ENCODE measurements at regions not wholly inside any gene's neighbourhood (a gene's known extent, or its start where the extent isn't known, plus 50 kb on each side); places are given as distances from the start of the nearest gene placed in this dataset.

GRCh38 chr16:73503093-73503492 is 455.2 kb upstream of the ZFHX3 start:
- DNase-seq (ENCODE audit: low spot score) = no peak
- no peak for TF ChIP-seq CTCF (IDR thresholded peaks at IDR 0.05; ENCODE audit: extremely low read depth, insufficient read depth, missing control alignments)
- in situ Hi-C loops (cut with MboI; ENCODE audit: low pct_unique_long_range_greater_than_20kb, low sequenced_read_pairs, unreplicated experiment) = no loop called here

GRCh38 chr16:73499276-73499675 is 451.3 kb upstream of the ZFHX3 start:
- DNase-seq (ENCODE audit: low spot score) = no peak
- in situ Hi-C loops (cut with MboI; ENCODE audit: low pct_unique_long_range_greater_than_20kb, low sequenced_read_pairs, unreplicated experiment) = no loop called here
- no peak for TF ChIP-seq CTCF (IDR thresholded peaks at IDR 0.05; ENCODE audit: extremely low read depth, insufficient read depth, missing control alignments)

DNA sequence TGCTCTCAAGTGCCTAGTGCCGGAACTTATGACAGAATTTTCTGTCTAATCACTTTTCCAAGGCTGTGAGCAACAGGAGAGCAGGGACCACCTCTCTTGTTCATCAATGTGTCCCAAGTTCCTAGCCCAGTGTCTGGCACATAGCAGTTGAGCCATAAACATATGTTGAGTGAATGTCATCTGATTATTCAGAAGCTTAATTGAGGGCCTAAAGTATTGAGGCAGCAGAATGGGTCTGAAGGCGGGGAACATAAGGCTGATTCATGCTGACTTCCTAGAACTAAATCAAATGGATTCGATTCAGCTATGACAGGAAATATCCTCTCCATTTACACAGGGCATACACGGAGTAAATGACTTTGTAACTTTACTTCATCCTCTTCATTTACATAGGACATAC is 438.0 kb upstream of the ZFHX3 start:
- DNase-seq (ENCODE audit: low spot score) = no peak
- in situ Hi-C loops (cut with MboI; ENCODE audit: low pct_unique_long_range_greater_than_20kb, low sequenced_read_pairs, unreplicated experiment) = no loop called here
- no peak for TF ChIP-seq CTCF (IDR thresholded peaks at IDR 0.05; ENCODE audit: extremely low read depth, insufficient read depth, missing control alignments)

DNA sequence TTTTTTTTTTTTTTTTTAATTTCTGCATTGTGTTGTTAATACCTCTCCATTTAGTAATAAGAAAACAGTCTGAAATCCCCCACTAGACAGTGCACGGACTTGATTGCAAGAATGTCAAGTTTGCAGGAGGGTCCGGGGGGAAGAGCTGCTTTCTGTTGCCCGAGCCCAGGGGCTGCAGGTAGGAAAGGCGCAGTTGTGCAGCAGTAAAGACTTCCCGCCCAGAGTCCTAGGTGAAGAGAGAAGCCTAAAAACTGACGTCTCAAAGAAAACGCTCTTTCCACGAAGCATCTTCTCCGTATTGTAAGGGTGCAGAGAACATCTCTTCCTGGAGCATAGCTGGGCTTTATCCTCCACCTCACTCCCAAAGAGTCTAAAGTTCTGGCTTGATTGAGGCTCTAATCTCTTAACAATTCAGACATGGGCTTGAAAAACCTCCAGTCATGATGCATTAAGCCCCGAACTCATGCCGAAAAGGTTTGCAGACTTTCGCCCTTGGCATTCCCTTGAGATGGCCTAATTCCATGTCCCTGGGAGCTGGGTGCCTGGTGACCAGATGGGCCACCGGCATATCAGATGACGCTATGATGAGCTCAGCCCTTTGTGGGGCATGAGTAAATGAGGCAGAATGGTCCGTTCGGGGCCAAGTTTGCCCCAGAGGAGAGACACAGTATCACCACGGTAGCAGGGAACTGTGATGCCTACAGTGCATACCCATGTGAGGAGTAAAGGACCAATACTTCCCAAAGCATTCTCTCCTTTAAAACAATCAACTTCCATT is 436.2 kb upstream of the ZFHX3 start:
- no peak for DNase-seq (ENCODE audit: low spot score)
- in situ Hi-C loops (cut with MboI; ENCODE audit: low pct_unique_long_range_greater_than_20kb, low sequenced_read_pairs, unreplicated experiment) = no loop called here
- no peak for TF ChIP-seq CTCF (IDR thresholded peaks at IDR 0.05; ENCODE audit: extremely low read depth, insufficient read depth, missing control alignments)

DNA sequence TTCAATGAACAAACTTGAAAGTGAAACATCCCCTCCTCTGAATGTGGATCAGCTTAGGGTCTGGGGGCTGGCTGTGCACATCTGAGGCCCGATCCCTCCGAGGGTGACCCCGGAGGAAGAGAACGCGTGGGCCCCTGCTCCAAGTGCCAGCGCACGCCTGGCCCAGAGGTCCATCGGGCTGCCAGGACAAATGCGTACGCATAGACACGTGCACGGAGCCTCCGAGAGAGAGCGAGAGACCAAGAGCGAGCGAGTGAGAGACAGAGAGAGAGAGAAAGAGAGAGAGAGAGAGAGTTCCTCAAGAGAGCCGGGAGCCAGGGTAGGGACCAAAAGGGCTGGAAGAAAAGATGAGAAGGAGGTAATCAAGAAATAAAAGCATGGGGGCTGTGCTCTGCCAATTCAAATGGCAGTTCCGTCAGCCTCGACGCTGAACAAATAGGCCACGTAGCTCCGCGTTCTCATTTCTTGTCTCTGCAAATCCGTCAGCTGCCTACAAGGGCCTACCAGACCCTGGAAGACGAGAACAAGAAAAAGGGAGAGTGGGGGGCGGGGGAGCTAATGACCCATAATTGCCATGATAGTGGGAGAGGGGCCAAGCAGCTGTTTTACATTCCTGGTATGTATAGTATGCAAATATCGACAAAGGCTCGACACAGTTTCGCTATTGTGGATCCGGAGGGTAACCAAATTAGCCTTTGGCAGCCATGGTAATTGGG is 435.3 kb upstream of the ZFHX3 start:
- in situ Hi-C loops (cut with MboI; ENCODE audit: low pct_unique_long_range_greater_than_20kb, low sequenced_read_pairs, unreplicated experiment) = no loop called here
- DNase-seq (ENCODE audit: low spot score) = no peak
- TF ChIP-seq CTCF (IDR thresholded peaks at IDR 0.05; ENCODE audit: extremely low read depth, insufficient read depth, missing control alignments) = no peak

DNA sequence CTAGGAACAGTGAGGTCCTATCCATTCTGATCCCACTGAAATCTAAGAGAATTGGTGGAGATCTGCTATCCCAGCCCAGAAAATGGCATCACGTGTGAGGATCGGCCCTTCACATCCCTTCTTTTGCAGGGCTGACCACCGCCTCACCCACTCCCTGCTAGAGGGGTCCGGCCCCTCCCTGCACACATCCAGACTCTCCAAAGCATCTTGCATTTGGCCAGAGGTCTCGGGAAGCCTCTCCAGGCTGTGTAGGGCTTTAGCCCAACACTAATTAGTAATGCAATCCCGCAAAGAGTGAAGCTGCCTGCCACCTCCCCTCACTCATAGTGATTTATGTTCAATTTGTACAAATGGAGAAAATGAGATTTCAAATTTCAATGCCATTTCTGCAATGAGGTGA is 434.4 kb upstream of the ZFHX3 start:
- TF ChIP-seq CTCF (IDR thresholded peaks at IDR 0.05; ENCODE audit: extremely low read depth, insufficient read depth, missing control alignments) = no peak
- no peak for DNase-seq (ENCODE audit: low spot score)
- in situ Hi-C loops (cut with MboI; ENCODE audit: low pct_unique_long_range_greater_than_20kb, low sequenced_read_pairs, unreplicated experiment) = no loop called here

Measured in GM13977 (cell line).